ENCODE measurements at regions not wholly inside any gene's neighbourhood (a gene's known extent, or its start where the extent isn't known, plus 50 kb on each side); places are given as distances from the start of the nearest gene placed in this dataset.

DNA sequence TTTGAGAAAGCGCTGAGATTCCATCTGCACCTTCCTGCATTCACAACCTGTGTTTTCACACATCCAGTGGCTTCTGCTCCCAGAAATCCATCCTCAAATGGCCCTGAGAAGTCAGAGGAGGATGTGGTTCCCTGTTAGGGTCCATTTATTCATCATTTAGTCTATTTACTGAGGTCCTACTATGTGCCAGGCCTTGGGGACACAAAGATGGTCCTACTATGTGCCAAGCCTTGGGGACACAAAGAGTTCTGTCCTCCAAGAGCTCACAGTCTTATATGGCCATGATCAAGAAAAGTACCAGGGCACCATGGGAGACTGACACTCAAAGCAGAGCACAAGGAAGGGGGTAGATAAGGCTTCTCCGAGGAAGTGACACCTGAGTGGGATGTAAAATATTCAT is 147.1 kb upstream of the ATP1B1 start:
- in situ Hi-C loops (cut with HindIII; ENCODE audit: extremely low pct_ligation_motif_present, low pct_unique_long_range_greater_than_20kb) (no loop called here), intact Hi-C loops (cut with micrococcal nuclease; ENCODE audit: unreplicated experiment) (no loop called here)
- BruUV-seq (replicated peaks), result no TSS peak
- ATAC-seq (no peak), DNase-seq (ENCODE audit: low spot score) (no peak), FAIRE-seq (no peak)
- peaks cover 13% of the 10 kb centered on the region; the same call in 1 of the 2 replicates for H3K4me1 ChIP-seq (ENCODE audit: insufficient read depth, low read length)
- 0 out of 5 replicates have a peak, but pooled peaks cover 0 to 9% of the 10 kb centered on the region in 2 experiments for H3K27me3 ChIP-seq (ENCODE audit: control insufficient read depth in 1 of 2, insufficient read depth in 2 of 2, low read length in 2 of 2)
- H3K4me2 ChIP-seq (ENCODE audit: low read depth, low read length), result no peak overlapping the region
- WGBS (ENCODE audit: low lambda C conversion rate), result 46% methylated on average over 2 of the region's 2 CpGs
- H2AFZ ChIP-seq (ENCODE audit: low read length), result no peak overlapping the region
- H3K79me2 ChIP-seq (ENCODE audit: insufficient read depth, low read length), result no peaks in the 10 kb centered on the region
- H4K20me1 ChIP-seq (ENCODE audit: insufficient read depth, low read length), result no peaks in the 10 kb centered on the region
- ChIA-PET POLR2A (no interaction called here), CTCF (ENCODE audit: low intra/inter-chr PET ratio, low total read pairs) (no interaction called here)
- H3K36me3 ChIP-seq (replicated peaks in 1 of 2; ENCODE audit: control insufficient read depth in 1 of 2, insufficient read depth in 2 of 2, low read length in 2 of 2), result no peaks in the 10 kb centered on the region
- TF ChIP-seq GFI1 (CRISPR knock-in tag; IDR thresholded peaks at IDR 0.05; ENCODE audit: borderline replicate concordance) (no peak), HHEX (CRISPR knock-in tag; IDR thresholded peaks at IDR 0.05) (no peak), ZKSCAN1 (IDR thresholded peaks at IDR 0.05; ENCODE audit: low read length) (peak; percentile 77; the same call in 1 of the 2 replicates)
- TF ChIP-seq, protein P1, sequence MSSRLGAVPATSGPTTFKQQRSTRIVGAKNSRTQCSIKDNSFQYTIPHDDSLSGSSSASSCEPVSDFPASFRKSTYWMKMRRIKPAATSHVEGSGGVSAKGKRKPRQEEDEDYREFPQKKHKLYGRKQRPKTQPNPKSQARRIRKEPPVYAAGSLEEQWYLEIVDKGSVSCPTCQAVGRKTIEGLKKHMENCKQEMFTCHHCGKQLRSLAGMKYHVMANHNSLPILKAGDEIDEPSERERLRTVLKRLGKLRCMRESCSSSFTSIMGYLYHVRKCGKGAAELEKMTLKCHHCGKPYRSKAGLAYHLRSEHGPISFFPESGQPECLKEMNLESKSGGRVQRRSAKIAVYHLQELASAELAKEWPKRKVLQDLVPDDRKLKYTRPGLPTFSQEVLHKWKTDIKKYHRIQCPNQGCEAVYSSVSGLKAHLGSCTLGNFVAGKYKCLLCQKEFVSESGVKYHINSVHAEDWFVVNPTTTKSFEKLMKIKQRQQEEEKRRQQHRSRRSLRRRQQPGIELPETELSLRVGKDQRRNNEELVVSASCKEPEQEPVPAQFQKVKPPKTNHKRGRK (CRISPR knock-in tag; IDR thresholded peaks at IDR 0.05), result no peak
- TF ChIP-seq, protein P2, sequence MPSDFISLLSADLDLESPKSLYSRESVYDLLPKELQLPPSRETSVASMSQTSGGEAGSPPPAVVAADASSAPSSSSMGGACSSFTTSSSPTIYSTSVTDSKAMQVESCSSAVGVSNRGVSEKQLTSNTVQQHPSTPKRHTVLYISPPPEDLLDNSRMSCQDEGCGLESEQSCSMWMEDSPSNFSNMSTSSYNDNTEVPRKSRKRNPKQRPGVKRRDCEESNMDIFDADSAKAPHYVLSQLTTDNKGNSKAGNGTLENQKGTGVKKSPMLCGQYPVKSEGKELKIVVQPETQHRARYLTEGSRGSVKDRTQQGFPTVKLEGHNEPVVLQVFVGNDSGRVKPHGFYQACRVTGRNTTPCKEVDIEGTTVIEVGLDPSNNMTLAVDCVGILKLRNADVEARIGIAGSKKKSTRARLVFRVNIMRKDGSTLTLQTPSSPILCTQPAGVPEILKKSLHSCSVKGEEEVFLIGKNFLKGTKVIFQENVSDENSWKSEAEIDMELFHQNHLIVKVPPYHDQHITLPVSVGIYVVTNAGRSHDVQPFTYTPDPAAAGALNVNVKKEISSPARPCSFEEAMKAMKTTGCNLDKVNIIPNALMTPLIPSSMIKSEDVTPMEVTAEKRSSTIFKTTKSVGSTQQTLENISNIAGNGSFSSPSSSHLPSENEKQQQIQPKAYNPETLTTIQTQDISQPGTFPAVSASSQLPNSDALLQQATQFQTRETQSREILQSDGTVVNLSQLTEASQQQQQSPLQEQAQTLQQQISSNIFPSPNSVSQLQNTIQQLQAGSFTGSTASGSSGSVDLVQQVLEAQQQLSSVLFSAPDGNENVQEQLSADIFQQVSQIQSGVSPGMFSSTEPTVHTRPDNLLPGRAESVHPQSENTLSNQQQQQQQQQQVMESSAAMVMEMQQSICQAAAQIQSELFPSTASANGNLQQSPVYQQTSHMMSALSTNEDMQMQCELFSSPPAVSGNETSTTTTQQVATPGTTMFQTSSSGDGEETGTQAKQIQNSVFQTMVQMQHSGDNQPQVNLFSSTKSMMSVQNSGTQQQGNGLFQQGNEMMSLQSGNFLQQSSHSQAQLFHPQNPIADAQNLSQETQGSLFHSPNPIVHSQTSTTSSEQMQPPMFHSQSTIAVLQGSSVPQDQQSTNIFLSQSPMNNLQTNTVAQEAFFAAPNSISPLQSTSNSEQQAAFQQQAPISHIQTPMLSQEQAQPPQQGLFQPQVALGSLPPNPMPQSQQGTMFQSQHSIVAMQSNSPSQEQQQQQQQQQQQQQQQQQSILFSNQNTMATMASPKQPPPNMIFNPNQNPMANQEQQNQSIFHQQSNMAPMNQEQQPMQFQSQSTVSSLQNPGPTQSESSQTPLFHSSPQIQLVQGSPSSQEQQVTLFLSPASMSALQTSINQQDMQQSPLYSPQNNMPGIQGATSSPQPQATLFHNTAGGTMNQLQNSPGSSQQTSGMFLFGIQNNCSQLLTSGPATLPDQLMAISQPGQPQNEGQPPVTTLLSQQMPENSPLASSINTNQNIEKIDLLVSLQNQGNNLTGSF (CRISPR knock-in tag; IDR thresholded peaks at IDR 0.05), result no peak
- no peak overlapping the region for H3K9ac ChIP-seq (ENCODE audit: insufficient read depth, low read depth, low read length)
- H3K27ac ChIP-seq (ENCODE audit: extremely low read length, insufficient read depth, low read length), result no peak overlapping the region
- H3K4me3 ChIP-seq (replicated peaks in 1 of 3; ENCODE audit: insufficient read depth in 1 of 3, low read depth in 2 of 3, low read length in 3 of 3), result no peak overlapping the region
- H3K9me3 ChIP-seq (ENCODE audit: low read length), result no peaks in the 10 kb centered on the region
